ENCODE measurements at regions not wholly inside any gene's neighbourhood (a gene's known extent, or its start where the extent isn't known, plus 50 kb on each side); places are given as distances from the start of the nearest gene placed in this dataset.
"Not testable (repeated sequence)": the region's sequence is repeated elsewhere in the genome, so short reads cannot be mapped to it uniquely, and the experiment has no call there.

DNA sequence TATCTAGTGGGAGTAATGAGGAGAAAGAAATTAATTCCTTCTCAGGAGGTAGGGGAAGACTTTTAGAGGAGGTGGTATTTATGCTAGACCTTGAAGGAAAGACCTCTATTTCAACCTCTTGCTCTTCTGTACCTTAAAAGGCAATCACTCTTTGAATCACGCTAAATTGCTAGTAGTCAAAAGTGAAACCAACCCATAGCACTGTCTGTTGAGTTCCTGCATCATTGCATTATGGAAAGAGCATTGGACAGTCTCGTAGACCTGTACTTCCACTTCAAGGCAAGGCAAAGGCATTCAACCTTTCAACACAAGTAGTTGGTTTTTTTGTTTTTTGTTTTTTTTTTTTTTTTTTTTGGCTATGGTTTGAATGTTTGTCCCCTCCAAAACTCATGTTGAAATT lies 770.4 kb downstream of the ETS1 start:
- Histone ChIP-seq H3K27me3 (ENCODE audit: insufficient read depth, low read length) (no peaks in the 10 kb centered on the region), H3K4me1 (ENCODE audit: insufficient read depth, low read length) (no peaks in the 10 kb centered on the region)

DNA sequence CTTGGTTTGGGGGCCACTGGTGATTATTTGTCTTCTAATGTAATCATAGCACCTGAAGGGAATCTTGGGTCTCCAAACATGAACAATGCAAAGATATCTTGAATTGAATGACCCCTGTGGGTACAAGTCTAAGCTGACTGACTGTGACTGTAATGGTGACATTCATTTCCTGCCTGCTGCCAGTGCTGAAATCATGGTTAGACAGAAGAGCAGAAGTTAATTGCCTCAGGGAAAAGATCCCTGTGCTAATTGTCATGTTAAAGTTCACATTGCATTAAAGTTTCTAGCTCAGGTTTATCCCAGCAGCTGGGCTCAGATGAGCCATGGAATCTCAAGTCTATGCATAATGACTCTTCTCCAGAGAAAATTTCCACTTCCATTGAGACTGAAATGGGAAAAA lies 772.0 kb downstream of the ETS1 start:
- no peak overlapping the region for H3K4me3 ChIP-seq (ENCODE audit: low read length)
- H3K27me3 ChIP-seq (ENCODE audit: insufficient read depth, low read length): no peaks in the 10 kb centered on the region
- no peaks in the 10 kb centered on the region for H3K9me3 ChIP-seq (ENCODE audit: low read depth, low read length)
- no peaks in the 10 kb centered on the region for H3K4me1 ChIP-seq (ENCODE audit: insufficient read depth, low read length)

More for the DNA sequence above, 770.4 kb downstream of the ETS1 start:
- Histone ChIP-seq H3K4me3 (ENCODE audit: low read length) (no peak overlapping the region), H3K9me3 (ENCODE audit: low read depth, low read length) (no peaks in the 10 kb centered on the region)

DNA sequence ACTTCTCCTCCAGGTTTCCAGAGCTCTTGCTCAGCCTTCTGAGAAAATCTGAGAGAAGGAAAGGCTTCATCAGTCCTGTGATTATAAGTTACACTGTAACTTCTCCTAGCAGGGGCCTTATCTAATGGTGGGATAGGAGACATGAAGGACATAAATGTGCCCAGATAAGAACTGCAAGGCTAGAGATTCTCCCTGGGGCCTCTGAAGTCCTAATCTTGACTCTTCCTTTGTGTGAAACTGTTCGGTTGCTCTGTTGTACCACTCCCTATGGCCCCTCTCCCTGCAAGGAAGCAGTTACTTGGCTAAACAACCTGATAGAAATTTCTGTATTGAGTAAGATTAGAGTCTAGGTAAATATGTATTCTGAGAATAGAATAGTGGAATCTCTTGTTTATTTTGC lies 780.9 kb downstream of the ETS1 start:
- no peaks in the 10 kb centered on the region for H3K4me1 ChIP-seq (ENCODE audit: insufficient read depth, low read length)
- no peaks in the 10 kb centered on the region for H3K9me3 ChIP-seq (ENCODE audit: low read depth, low read length)
- no peak overlapping the region for H3K4me3 ChIP-seq (ENCODE audit: low read length)
- no peaks in the 10 kb centered on the region for H3K27me3 ChIP-seq (ENCODE audit: insufficient read depth, low read length)

- no peak overlapping the region for H3K4me3 ChIP-seq (ENCODE audit: low read length)
- H3K27me3 ChIP-seq (ENCODE audit: insufficient read depth, low read length): no peaks in the 10 kb centered on the region
- H3K4me1 ChIP-seq (ENCODE audit: insufficient read depth, low read length): no peaks in the 10 kb centered on the region
- H3K9me3 ChIP-seq (ENCODE audit: low read depth, low read length): no peaks in the 10 kb centered on the region
Measured at GRCh38 chr11:127805771-127806170, 781.6 kb downstream of the ETS1 start.

- Histone ChIP-seq H3K4me3 (ENCODE audit: low read length) (no peak overlapping the region), H3K27me3 (ENCODE audit: insufficient read depth, low read length) (no peaks in the 10 kb centered on the region), H3K4me1 (ENCODE audit: insufficient read depth, low read length) (no peaks in the 10 kb centered on the region), H3K9me3 (ENCODE audit: low read depth, low read length) (no peaks in the 10 kb centered on the region)
Measured at GRCh38 chr11:127804747-127805400, 782.5 kb downstream of the ETS1 start.

- Histone ChIP-seq H3K4me3 (ENCODE audit: low read length) (no peak overlapping the region), H3K27me3 (ENCODE audit: insufficient read depth, low read length) (no peaks in the 10 kb centered on the region), H3K4me1 (ENCODE audit: insufficient read depth, low read length) (no peaks in the 10 kb centered on the region), H3K9me3 (ENCODE audit: low read depth, low read length) (no peaks in the 10 kb centered on the region)
Measured at GRCh38 chr11:127803755-127804154, 783.6 kb downstream of the ETS1 start.

GRCh38 chr11:127800989-127801688 lies 786.2 kb downstream of the ETS1 start:
- Histone ChIP-seq H3K4me3 (ENCODE audit: low read length) (no peak overlapping the region), H3K27me3 (ENCODE audit: insufficient read depth, low read length) (no peaks in the 10 kb centered on the region), H3K9me3 (ENCODE audit: low read depth, low read length) (no peaks in the 10 kb centered on the region), H3K4me1 (ENCODE audit: insufficient read depth, low read length) (no peaks in the 10 kb centered on the region)

GRCh38 chr11:127795326-127795725 lies 792.0 kb downstream of the ETS1 start:
- no peaks in the 10 kb centered on the region for H3K9me3 ChIP-seq (ENCODE audit: low read depth, low read length)
- H3K4me1 ChIP-seq (ENCODE audit: insufficient read depth, low read length): no peaks in the 10 kb centered on the region
- H3K4me3 ChIP-seq (ENCODE audit: low read length): no peak overlapping the region
- no peaks in the 10 kb centered on the region for H3K27me3 ChIP-seq (ENCODE audit: insufficient read depth, low read length)

DNA sequence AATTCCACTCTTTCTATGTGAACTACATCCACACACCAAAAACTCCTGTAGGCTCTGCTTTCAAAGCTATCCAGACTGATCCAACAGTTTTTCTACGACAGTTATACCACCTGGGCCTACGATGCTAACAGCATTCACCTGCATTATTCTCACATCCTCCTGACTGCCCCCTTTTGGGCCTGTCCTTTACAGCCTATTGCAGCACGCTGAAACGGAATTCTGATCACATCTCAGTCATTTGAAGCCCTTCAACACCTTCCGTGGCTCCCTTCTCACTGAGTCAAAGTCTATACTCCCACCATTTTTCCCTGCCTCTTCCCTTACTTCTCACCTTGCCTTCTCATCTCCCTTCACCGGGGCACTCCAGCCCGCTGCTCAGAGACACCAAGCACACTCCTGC lies 791.3 kb upstream of the KIRREL3 start:
- Histone ChIP-seq H3K27me3 (ENCODE audit: insufficient read depth, low read length) (no peaks in the 10 kb centered on the region), H3K4me3 (ENCODE audit: low read length) (no peak overlapping the region), H3K9me3 (ENCODE audit: low read depth, low read length) (no peaks in the 10 kb centered on the region), H3K4me1 (ENCODE audit: insufficient read depth, low read length) (no peaks in the 10 kb centered on the region)

GRCh38 chr11:127790592-127790991 lies 790.0 kb upstream of the KIRREL3 start:
- Histone ChIP-seq H3K9me3 (ENCODE audit: low read depth, low read length) (no peaks in the 10 kb centered on the region), H3K4me3 (ENCODE audit: low read length) (no peak overlapping the region), H3K4me1 (ENCODE audit: insufficient read depth, low read length) (no peaks in the 10 kb centered on the region), H3K27me3 (ENCODE audit: insufficient read depth, low read length) (no peaks in the 10 kb centered on the region)

DNA sequence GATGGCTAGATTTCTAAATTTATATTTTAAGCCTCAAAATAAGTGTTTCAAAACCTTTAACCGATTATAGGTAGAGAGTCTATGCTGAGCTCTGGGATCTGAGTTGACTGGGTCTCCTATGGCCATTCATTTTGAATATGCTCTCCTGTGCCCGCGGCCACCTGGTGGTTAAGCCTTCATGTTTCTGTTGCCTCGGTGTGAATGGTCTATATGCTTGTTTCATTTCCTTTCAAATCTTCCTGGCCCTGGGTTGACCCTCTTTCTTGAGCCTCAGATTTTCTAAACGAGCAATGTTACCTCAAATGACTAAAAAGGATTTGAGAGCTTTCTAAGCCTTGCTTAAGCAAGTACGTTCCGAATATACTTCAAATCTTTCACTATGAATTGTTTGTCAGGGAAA lies 789.4 kb upstream of the KIRREL3 start:
- Histone ChIP-seq H3K4me1 (ENCODE audit: insufficient read depth, low read length) (no peaks in the 10 kb centered on the region), H3K9me3 (ENCODE audit: low read depth, low read length) (no peaks in the 10 kb centered on the region), H3K27me3 (ENCODE audit: insufficient read depth, low read length) (no peaks in the 10 kb centered on the region), H3K4me3 (ENCODE audit: low read length) (no peak overlapping the region)

DNA sequence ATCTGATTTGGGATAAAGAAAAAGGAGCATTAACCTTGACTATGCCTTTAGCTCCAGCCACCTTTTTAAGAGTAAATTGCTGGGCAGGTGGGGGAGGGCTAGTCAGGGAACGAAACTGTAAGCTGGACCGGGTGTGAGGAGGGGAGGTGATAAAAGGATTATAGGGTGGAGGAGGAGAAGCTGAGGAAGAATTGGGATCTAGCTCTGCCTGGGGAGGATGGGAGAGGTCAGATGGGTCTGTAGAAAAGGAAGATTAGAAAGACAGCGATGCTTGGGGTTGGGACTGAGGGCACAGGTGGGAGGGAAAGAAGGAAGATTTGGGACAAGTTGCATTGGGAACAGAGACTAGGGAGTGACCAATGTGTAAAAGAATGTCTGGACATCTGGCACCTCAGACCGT lies 772.4 kb upstream of the KIRREL3 start:
- not testable (repeated sequence) for H3K4me1 ChIP-seq (ENCODE audit: insufficient read depth, low read length); H3K27me3 ChIP-seq (ENCODE audit: insufficient read depth, low read length); H3K9me3 ChIP-seq (ENCODE audit: low read depth, low read length); H3K4me3 ChIP-seq (ENCODE audit: low read length)

DNA sequence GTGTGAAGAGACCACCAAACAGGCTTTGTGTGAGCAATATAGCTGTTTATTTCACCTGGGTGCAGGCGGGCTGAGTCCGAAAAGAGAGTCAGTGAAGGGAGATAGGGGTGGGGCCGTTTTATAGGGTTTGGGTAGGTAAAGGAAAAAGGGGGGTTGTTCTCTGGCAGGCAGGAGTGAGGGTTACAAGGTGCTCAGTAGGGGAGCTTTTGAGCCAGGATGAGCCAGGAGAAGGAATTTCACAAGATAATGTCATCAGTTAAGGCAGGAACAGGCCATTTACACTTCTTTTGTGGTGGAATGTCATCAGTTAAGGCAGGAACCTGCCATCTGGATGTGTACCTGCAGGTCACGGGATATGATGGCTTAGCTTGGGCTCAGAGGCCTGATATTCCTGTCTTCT lies 768.4 kb upstream of the KIRREL3 start:
- not testable (repeated sequence) for H3K9me3 ChIP-seq (ENCODE audit: low read depth, low read length); H3K4me3 ChIP-seq (ENCODE audit: low read length)

GRCh38 chr11:127766734-127767133 lies 766.2 kb upstream of the KIRREL3 start:
- Histone ChIP-seq H3K9me3 (ENCODE audit: low read depth, low read length) (no peaks in the 10 kb centered on the region), H3K27me3 (ENCODE audit: insufficient read depth, low read length) (no peaks in the 10 kb centered on the region), H3K4me3 (ENCODE audit: low read length) (no peak overlapping the region), H3K4me1 (ENCODE audit: insufficient read depth, low read length) (no peaks in the 10 kb centered on the region)

More for the DNA sequence above, 768.4 kb upstream of the KIRREL3 start:
- not testable (repeated sequence) for H3K27me3 ChIP-seq (ENCODE audit: insufficient read depth, low read length); H3K4me1 ChIP-seq (ENCODE audit: insufficient read depth, low read length)

DNA sequence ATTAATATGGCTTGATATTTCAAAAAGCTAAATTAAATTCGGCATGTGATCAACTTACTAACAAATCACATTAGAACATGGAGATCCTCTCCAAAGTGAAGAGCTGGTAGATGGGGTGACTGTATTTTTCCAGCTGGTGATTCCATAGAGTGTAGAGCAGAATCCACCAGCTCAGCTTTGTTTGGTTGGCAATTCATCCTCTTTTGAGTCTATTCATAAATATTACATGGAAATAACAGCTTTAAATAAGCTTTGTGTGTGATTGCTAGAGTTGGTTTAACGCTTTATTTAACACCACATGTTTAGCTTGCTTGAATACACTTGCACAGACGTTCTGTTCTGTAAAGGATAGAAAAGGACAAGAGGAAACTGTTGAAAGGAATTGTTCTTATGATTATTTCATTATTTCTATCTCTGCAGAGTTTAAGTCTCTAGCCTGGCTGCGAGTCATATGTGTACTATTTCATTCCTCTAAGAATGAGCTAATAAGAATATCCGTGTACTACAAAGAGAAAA lies 738.3 kb upstream of the KIRREL3 start:
- Histone ChIP-seq H3K9me3 (ENCODE audit: low read depth, low read length) (no peaks in the 10 kb centered on the region), H3K4me1 (ENCODE audit: insufficient read depth, low read length) (no peaks in the 10 kb centered on the region), H3K27me3 (ENCODE audit: insufficient read depth, low read length) (no peaks in the 10 kb centered on the region), H3K4me3 (ENCODE audit: low read length) (no peak overlapping the region)

DNA sequence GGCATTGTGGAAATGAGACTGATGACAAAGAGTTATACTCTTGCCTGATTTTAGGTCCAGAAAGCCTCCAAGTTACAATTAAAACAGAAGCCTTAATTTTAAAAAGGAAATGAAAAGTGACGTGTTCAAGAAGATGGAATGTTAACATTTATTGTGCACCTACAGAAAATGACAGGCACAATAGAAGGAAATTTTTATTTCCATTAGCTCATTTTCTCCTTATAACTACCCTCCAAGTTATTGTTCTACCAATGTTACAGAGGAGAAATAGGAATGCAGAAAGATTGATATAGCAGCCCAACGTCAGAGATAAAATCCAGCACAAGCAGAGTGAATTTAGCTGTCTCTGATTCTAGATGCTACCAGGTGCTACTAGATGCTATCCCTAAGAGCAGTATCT lies 736.9 kb upstream of the KIRREL3 start:
- no peaks in the 10 kb centered on the region for H3K9me3 ChIP-seq (ENCODE audit: low read depth, low read length)
- no peaks in the 10 kb centered on the region for H3K27me3 ChIP-seq (ENCODE audit: insufficient read depth, low read length)
- no peaks in the 10 kb centered on the region for H3K4me1 ChIP-seq (ENCODE audit: insufficient read depth, low read length)
- no peak overlapping the region for H3K4me3 ChIP-seq (ENCODE audit: low read length)

Measured in mononuclear cell (primary cell).